PC-3 (cell line): ENCODE measurements at regions not wholly inside any gene's neighbourhood (a gene's known extent, or its start where the extent isn't known, plus 50 kb on each side); places are given as distances from the start of the nearest gene placed in this dataset.
"Not testable (repeated sequence)": the region's sequence is repeated elsewhere in the genome, so short reads cannot be mapped to it uniquely, and the experiment has no call there.

Source experiments
- ATAC-seq: fragments of 200-7000 bp; cut with Tn5 transposase; 2 replicates; pipeline ENCODE4 v1.9.1; 2020; ENCODE audit warnings: mild to moderate bottlenecking, moderate library complexity
- BruUV-seq: library from RNA; stranded (reverse); fragments of 400-500 nt; replicated peaks from 2 replicates; lab custom pipeline; 2021; lab: Mats Ljungman, UMichigan
- CTCF ChIA-PET: fragments of 300-600 bp; sonication (Branson Sonifier 250); formaldehyde crosslinking; loops from one replicate; lab custom pipeline; 2022; ENCODE audit warnings: antibody characterized with exemption; lab: Charles Lee
- POLR2A ChIA-PET: fragments of 300-600 bp; sonication (Branson Sonifier 250); formaldehyde crosslinking; loops from one replicate; lab custom pipeline; 2022; ENCODE audit warnings: antibody characterized with exemption; ENCODE audit not compliant: unreplicated experiment; lab: Charles Lee
- DNase-seq: peaks from one replicate; pipeline ENCODE4 v3.0.0-alpha.2; 2015
- H2AFZ ChIP-seq: fragments of 300-600 bp; sonication (generic); 2 replicates; pipeline ENCODE4 v1.6.0; 2016; ENCODE audit warnings: antibody characterized with exemption, low read length
- H3F3A ChIP-seq: fragments of 300-600 bp; sonication (generic); one replicate; pipeline ENCODE4 v1.6.0; 2017; ENCODE audit warnings: antibody characterized with exemption, low read length, control low read depth, mild to moderate bottlenecking; ENCODE audit not compliant: unreplicated experiment
- H3K27ac ChIP-seq: fragments of 300-600 bp; sonication (generic); 2 replicates; pipeline ENCODE4 v1.5.1; 2016; ENCODE audit warnings: mild to moderate bottlenecking, low read length
- H3K27me3 ChIP-seq: fragments of 300-600 bp; sonication (generic); 2 replicates; pipeline ENCODE4 v1.6.1; 2016; ENCODE audit warnings: low read length, mixed read lengths
- H3K36me3 ChIP-seq: fragments of 300-600 bp; sonication (generic); 2 replicates; pipeline ENCODE4 v1.6.1; 2016; ENCODE audit warnings: low read depth, mixed run types, low read length, mixed read lengths
- H3K4me1 ChIP-seq: fragments of 300-600 bp; sonication (generic); 2 replicates; pipeline ENCODE4 v1.5.1; 2016; ENCODE audit warnings: low read length; ENCODE audit not compliant: insufficient read depth
- H3K4me2 ChIP-seq: fragments of 300-600 bp; sonication (generic); 2 replicates; pipeline ENCODE4 v1.6.0; 2016; ENCODE audit warnings: low read length
- H3K4me3 ChIP-seq: fragments of 300-600 bp; sonication (generic); 2 replicates; pipeline ENCODE4 v1.5.1; 2016; ENCODE audit warnings: mild to moderate bottlenecking, low read length, mixed read lengths
- H3K79me2 ChIP-seq: fragments of 300-600 bp; sonication (generic); 2 replicates; pipeline ENCODE4 v1.6.1; 2017; ENCODE audit warnings: low read length, mixed read lengths
- H3K9ac ChIP-seq: fragments of 300-600 bp; sonication (generic); 2 replicates; pipeline ENCODE4 v1.6.0; 2016; ENCODE audit warnings: mild to moderate bottlenecking, low read length
- H3K9me2 ChIP-seq: fragments of 300-600 bp; sonication (generic); replicated peaks from 2 replicates; pipeline ENCODE4 v1.6.1; 2016; ENCODE audit warnings: mixed run types, low read length, mixed read lengths
- H3K9me3 ChIP-seq: fragments of 300-600 bp; sonication (generic); 2 replicates; pipeline ENCODE4 v1.6.1; 2016; ENCODE audit warnings: low read length, mixed read lengths
- H4K20me1 ChIP-seq: fragments of 300-600 bp; sonication (generic); 2 replicates; pipeline ENCODE4 v1.6.1; 2016; ENCODE audit warnings: low read length, mixed read lengths
- CTCF ChIP-seq: fragments of 300-600 bp; sonication (generic); conservative IDR thresholded peaks from 2 replicates; pipeline ENCODE4 v1.5.1; 2017; ENCODE audit warnings: antibody characterized with exemption, low read depth, mild to moderate bottlenecking, low read length
- EZH2 ChIP-seq: fragments of 300-600 bp; sonication (generic); IDR thresholded peaks from one replicate; pipeline ENCODE4 v1.6.1; 2017; ENCODE audit warnings: antibody characterized with exemption, mild to moderate bottlenecking, low read length; ENCODE audit not compliant: unreplicated experiment
- EZH2phosphoT487 ChIP-seq: fragments of 300-600 bp; sonication (generic); IDR thresholded peaks from 2 replicates; pipeline ENCODE4 v1.6.1; 2018; ENCODE audit warnings: mild to moderate bottlenecking, antibody characterized with exemption, low read length, borderline replicate concordance
- intact Hi-C: fragments of 100-400 bp; cut with micrococcal nuclease; formaldehyde crosslinking; loops from 2 replicates; pipeline ENCODE4 v1.9.0; 2023

- ATAC-seq = no peak
- TF ChIP-seq CTCF (no peak), EZH2 (no peak), EZH2phosphoT487 (no peak)
- ChIA-PET CTCF (no interaction called here), POLR2A (no interaction called here)
- Histone ChIP-seq H3K9me2 (no peaks in the 10 kb centered on the region), H3K4me3 (no peak overlapping the region), H3K9me3 (no peaks in the 10 kb centered on the region), H3K27me3 (no peaks in the 10 kb centered on the region), H3K4me1 (no peaks in the 10 kb centered on the region), H4K20me1 (no peaks in the 10 kb centered on the region), H2AFZ (no peak overlapping the region), H3K9ac (no peak overlapping the region), H3K27ac (no peak overlapping the region), H3F3A (no peaks in the 10 kb centered on the region), H3K4me2 (no peak overlapping the region), H3K36me3 (no peaks in the 10 kb centered on the region), H3K79me2 (no peaks in the 10 kb centered on the region)
- intact Hi-C loops = no loop called here
- BruUV-seq = no TSS peak
- no peak for DNase-seq
These were observed 398.9 kb upstream of the PCSK5 start for GRCh38 chr9:75491533-75491932.

- Histone ChIP-seq H4K20me1 (no peaks in the 10 kb centered on the region), H3K27me3 (no peaks in the 10 kb centered on the region), H3K27ac (no peak overlapping the region), H3K4me2 (no peak overlapping the region), H3F3A (no peaks in the 10 kb centered on the region), H3K4me1 (no peaks in the 10 kb centered on the region), H3K4me3 (no peak overlapping the region), H3K36me3 (no peaks in the 10 kb centered on the region), H2AFZ (no peak overlapping the region), H3K9ac (no peak overlapping the region), H3K9me2 (no peaks in the 10 kb centered on the region), H3K9me3 (no peaks in the 10 kb centered on the region), H3K79me2 (no peaks in the 10 kb centered on the region)
- CTCF ChIA-PET = no interaction called here
- DNase-seq (no peak), ATAC-seq (no peak)
- TF ChIP-seq EZH2 (no peak), CTCF (no peak), EZH2phosphoT487 (no peak)
- BruUV-seq = no TSS peak
- intact Hi-C loops = no loop called here
- POLR2A ChIA-PET = no interaction called here
These were observed 390.7 kb upstream of the PCSK5 start for GRCh38 chr9:75499812-75500211.

GRCh38 chr9:75500479-75500878, 390.0 kb upstream of the PCSK5 start:
- Histone ChIP-seq H3F3A (no peaks in the 10 kb centered on the region), H3K4me3 (no peak overlapping the region), H3K9me2 (no peaks in the 10 kb centered on the region), H3K27ac (no peak overlapping the region), H3K4me2 (no peak overlapping the region), H3K9me3 (no peaks in the 10 kb centered on the region), H3K79me2 (no peaks in the 10 kb centered on the region), H3K27me3 (no peaks in the 10 kb centered on the region), H3K9ac (no peak overlapping the region), H2AFZ (no peak overlapping the region), H3K36me3 (no peaks in the 10 kb centered on the region), H3K4me1 (no peaks in the 10 kb centered on the region), H4K20me1 (no peaks in the 10 kb centered on the region)
- ChIA-PET CTCF (no interaction called here), POLR2A (no interaction called here)
- DNase-seq = no peak
- intact Hi-C loops = no loop called here
- no TSS peak for BruUV-seq
- TF ChIP-seq CTCF (no peak), EZH2phosphoT487 (no peak), EZH2 (no peak)
- no peak for ATAC-seq

- POLR2A ChIA-PET, H4K20me1 ChIP-seq, DNase-seq, H3F3A ChIP-seq, H3K27ac ChIP-seq, H3K9me3 ChIP-seq, H3K36me3 ChIP-seq, H2AFZ ChIP-seq, H3K4me3 ChIP-seq, CTCF ChIA-PET, H3K27me3 ChIP-seq, H3K4me2 ChIP-seq, ATAC-seq, BruUV-seq, intact Hi-C loops, H3K79me2 ChIP-seq, H3K9ac ChIP-seq, H3K9me2 ChIP-seq, H3K4me1 ChIP-seq: not testable (repeated sequence)
These were observed 389.5 kb upstream of the PCSK5 start for GRCh38 chr9:75500940-75501339.
